Omental fat pad (tissue), 3 donors: ENCODE measurements at regions not wholly inside any gene's neighbourhood (a gene's known extent, or its start where the extent isn't known, plus 50 kb on each side); places are given as distances from the start of the nearest gene placed in this dataset.

Experiments
- ATAC-seq: fragments of 150-250 bp; one replicate; pipeline ENCODE4 v1.9.1; 2016; ENCODE audit warnings: mild to moderate bottlenecking, moderate library complexity; ENCODE audit not compliant: low FRiP score
- DNase-seq: peaks from one replicate; pipeline ENCODE4 v3.0.0-alpha.2; 2019; ENCODE audit warnings: low spot score
- CTCF ChIP-seq, 3 donors: fragments of 450-650 bp; IDR thresholded peaks; one replicate each; pipeline ENCODE4 v1.5.1; 2016 to 2017; ENCODE audit warnings: antibody characterized with exemption in 3 of 3, mild to moderate bottlenecking in 3 of 3, moderate library complexity in 2 of 3

- no peak for TF ChIP-seq CTCF (IDR thresholded peaks at IDR 0.05)
- DNase-seq = no peak
- ATAC-seq = peak; percentile 62
These were observed 127.0 kb upstream of the ROBO2 start for GRCh38 chr3:76912841-76913383.

DNA sequence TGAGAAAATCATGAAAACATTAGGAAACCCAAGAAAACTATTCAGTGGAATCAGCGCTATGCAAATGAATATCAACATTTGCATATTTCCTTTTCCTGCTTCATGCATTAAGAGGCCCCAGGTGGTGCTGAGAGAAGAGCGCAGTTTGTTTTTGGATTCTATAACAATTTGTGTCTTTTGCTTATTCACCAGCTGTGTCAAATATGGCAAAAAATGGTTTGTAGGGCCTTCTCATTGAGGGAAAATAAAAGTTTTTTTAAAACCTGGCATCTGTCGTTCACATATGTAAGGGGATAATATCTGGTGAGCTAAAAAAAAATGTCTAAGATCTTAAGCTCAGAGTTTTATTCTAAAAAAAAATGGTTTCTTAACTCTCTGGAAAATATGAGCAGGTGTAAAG lies 122.5 kb upstream of the ROBO2 start:
- TF ChIP-seq CTCF (IDR thresholded peaks at IDR 0.05) = no peak
- ATAC-seq = no peak
- no peak for DNase-seq

DNA sequence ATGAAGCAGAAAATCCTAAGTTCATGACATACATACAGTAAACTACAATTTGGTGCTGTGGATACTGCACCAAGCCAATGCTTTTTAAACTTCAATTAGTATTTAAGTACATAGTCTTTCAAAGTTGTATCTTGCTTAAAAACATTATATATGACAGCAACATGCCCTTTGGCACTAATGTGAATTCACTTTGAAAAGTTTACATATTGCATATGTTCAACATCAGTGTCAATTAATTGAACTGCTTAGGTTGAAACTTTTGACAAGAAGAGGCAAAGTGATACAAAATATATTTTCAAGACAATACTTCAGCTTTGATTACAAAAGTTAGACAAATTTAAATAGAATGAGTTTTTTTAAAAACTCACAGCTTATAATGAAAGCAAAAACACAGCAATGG lies 119.4 kb upstream of the ROBO2 start:
- DNase-seq (no peak), ATAC-seq (no peak)
- no peak for TF ChIP-seq CTCF (IDR thresholded peaks at IDR 0.05)

DNA sequence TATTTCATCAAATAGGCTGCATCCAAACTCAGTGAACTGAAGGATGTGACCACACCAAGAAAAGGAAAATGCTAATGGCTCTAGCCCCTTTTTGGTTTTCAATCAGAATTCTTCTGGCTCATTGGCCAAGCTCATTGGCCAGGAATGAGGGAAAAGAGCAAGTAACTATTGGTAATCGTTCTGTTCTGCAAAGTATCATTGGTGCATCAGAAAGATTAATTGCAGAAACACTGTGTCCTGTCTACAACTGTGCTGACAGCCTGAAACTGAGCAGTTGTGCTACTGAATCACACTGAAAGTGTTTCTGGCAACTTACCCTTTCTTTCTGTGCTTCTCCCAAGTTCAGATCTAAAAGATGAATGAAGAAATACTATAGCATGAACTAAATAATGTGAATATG lies 116.4 kb upstream of the ROBO2 start:
- no peak for TF ChIP-seq CTCF (IDR thresholded peaks at IDR 0.05)
- no peak for ATAC-seq

DNA sequence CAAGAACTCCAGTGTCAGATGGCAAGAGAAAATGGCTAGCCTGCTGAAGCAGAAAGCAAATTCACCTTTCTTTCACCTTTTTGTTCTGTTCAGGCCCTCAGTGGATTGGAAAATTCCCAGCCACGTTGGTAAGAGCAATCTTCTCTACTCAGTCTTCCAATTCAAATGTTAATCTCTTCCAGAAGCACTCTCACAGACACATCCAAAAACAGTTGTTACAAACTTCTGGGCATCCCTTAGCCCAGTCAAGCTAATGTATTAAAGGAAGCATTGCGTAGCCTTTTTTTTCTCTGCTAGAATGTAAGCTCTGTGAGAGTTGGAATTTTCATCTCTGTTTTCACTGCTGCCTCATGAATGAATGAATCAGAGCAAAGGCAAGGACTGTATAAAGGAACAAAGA lies 109.2 kb upstream of the ROBO2 start:
- ATAC-seq = no peak
- DNase-seq = no peak
- no peak for TF ChIP-seq CTCF (IDR thresholded peaks at IDR 0.05)

More for the DNA sequence above, 116.4 kb upstream of the ROBO2 start:
- no peak for DNase-seq

GRCh38 chr3:76933245-76933644 lies 106.7 kb upstream of the ROBO2 start:
- TF ChIP-seq CTCF (IDR thresholded peaks at IDR 0.05) = no peak
- ATAC-seq = no peak
- no peak for DNase-seq

DNA sequence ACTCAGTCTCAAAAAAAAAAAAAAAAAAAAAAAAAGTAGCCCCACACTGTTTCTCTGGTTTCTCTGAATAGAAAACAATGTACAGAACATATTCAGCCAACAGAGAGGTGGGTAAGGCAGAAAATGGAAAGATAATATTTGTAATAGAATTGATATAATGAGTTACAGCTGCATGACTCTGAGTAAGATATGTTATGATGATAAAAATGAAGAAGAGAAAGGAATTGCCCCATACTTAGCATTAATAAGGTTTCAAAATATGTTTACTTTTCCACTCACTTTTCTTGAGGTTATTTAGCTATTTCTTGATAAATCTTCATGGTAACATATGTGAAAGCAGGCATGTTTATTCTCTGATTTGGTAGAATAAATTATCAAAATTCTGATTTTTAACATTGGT lies 100.9 kb upstream of the ROBO2 start:
- ATAC-seq (no peak), DNase-seq (no peak)
- TF ChIP-seq CTCF (IDR thresholded peaks at IDR 0.05) = no peak
